ENCODE measurements at regions not wholly inside any gene's neighbourhood (a gene's known extent, or its start where the extent isn't known, plus 50 kb on each side); places are given as distances from the start of the nearest gene placed in this dataset.
"Not testable (repeated sequence)": the region's sequence is repeated elsewhere in the genome, so short reads cannot be mapped to it uniquely, and the experiment has no call there.

DNA sequence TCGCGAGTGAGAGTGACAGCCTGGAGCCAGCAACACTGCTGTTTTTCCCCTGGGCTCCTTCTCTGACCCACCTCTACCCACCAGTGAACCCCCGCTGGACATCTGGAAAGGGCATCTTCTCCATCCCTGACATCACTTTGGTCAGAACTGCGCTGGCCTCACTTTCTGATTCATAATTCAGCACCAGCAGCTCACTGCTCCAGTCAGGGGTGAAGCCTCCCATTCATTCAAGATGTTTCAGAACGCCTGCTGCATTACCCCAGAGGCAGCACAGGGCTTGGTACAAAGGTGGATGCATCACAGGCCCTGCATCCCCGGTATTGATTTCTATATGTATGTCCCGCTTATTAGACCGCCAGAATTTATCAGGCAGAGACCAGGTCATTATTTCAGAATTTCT lies 182.8 kb upstream of the TSHZ3 start:
- DNase-seq, result no peak

DNA sequence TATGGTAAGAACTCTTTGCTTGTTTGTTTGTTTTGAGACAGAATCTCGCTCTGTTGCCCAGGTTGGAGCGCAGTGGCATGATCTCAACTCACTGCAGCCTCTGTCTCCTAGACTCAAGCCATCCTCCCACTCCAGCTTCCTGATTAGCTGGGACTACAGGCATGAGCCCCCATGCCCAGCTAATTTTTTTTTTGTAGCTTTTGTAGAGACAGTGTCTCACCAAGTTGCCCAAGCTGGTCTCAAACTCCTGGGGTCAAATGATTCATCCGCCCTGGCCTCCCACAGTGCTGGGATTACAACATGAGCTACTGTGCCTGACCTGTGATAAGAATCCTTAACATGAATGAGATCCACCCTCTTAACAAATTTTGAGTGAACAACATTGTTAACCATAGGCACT lies 183.9 kb upstream of the TSHZ3 start:
- no peak for DNase-seq

GRCh38 chr19:31534231-31534630 lies 185.0 kb upstream of the TSHZ3 start:
- no peak for DNase-seq

- DNase-seq, result no peak
Observed at GRCh38 chr19:31534786-31535657, 185.8 kb upstream of the TSHZ3 start.

- DNase-seq, result no peak
Observed at GRCh38 chr19:31535691-31536460, 186.6 kb upstream of the TSHZ3 start.

GRCh38 chr19:31537136-31537535 lies 187.9 kb upstream of the TSHZ3 start:
- DNase-seq, result no peak

GRCh38 chr19:31537902-31538301 lies 188.7 kb upstream of the TSHZ3 start:
- not testable (repeated sequence) for DNase-seq

DNA sequence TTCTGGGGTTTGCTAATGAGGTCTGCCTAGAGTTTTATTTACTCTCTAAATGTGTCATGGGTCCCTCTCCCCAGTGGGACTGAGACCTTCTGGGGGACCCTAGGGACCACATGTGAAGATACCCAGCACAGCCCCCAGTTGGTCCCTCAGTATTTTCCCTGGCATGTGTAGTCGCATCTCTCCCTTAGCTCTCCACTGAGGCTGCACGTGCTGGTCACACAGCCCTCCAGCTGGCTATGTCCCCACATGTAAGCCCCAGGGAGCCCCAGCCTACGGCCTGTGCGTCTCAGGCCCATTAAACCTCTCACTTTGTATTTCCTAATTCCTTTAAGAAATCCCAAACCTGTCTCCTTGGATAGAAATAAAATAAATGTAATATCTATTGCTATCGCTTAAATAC lies 189.6 kb upstream of the TSHZ3 start:
- no peak for DNase-seq

GRCh38 chr19:31539386-31539785 lies 190.2 kb upstream of the TSHZ3 start:
- no peak for DNase-seq

DNA sequence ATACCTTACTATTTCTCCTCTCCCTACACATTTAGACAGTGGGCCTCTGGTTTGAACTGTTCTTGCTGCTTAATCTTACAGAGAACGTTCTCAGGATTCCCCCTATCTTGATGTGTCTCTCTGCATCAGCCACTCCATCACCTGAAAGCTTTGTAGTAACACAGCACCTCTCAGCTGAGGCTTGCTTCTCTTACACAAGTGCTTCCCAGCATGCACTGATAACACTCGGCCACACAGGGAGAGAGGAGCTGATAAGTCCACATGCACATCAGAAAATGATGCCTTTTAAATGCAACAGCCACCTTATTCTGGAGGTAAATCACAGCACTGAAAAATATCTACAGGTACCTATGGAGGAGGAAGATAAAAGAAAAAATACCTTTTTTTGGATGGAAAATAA lies 192.2 kb upstream of the TSHZ3 start:
- DNase-seq, result no peak

- DNase-seq, result no peak
Observed at GRCh38 chr19:31543456-31543855, 194.2 kb upstream of the TSHZ3 start.

DNA sequence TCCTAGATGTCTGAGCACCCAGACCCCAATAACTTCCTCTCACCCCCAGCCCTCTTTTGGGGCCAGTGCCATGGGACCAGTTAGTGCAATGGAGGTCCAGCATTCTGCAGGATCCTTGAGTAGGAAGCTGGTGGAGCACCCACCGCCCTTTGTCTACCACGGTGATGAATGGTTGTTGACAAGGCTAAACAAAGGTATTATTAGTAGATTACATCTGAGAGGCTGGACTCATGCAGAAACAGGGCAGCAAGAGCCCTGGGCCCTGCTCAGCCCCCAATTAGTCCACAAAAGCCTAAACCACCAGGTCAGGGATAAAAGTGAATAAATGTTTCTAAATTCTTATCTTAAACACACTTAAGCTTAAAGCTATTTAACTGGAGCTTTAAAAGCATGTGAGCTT lies 196.5 kb upstream of the TSHZ3 start:
- DNase-seq, result no peak

DNA sequence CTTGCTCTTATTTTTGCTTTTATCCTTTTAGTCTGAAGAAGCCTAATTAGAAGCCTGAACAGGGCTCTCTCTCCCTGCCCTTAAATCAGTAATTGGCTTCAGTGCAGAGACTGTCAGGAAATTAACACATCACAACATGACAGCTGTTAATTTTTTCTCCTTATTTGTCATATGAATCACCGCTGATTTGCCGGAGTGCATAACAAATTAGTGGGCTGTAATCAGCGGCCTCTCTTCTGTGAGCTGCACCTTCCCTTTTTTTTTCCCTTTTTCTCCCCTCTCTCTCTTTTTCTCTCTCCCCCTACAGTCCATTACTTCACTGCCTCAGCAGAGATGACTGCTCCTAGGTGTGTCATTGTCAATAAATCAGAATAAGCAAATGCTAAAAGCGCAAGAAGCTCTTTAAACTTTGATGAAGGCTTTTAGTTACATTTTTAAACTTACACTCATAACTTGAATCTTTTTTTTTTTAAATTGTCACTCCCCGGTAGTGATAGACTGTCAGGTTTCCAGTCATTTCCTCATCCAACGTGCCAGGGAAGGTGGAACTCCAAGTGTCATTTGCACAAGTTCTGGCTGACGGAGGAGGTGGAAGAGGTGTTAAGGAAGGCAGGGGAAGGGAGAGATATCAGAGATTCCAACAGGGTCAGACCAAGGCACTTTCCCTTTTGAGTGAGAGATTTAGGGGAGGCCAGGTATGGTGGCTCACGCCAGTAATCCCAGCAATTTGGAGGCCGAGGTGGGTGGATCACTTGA lies 197.1 kb upstream of the TSHZ3 start:
- DNase-seq, result no peak

- peak; percentile 32 for DNase-seq
Observed at GRCh38 chr19:31548941-31549340, 199.7 kb upstream of the TSHZ3 start.

- DNase-seq, result no peak
Observed at GRCh38 chr19:31553112-31553845, 204.0 kb upstream of the TSHZ3 start.

DNA sequence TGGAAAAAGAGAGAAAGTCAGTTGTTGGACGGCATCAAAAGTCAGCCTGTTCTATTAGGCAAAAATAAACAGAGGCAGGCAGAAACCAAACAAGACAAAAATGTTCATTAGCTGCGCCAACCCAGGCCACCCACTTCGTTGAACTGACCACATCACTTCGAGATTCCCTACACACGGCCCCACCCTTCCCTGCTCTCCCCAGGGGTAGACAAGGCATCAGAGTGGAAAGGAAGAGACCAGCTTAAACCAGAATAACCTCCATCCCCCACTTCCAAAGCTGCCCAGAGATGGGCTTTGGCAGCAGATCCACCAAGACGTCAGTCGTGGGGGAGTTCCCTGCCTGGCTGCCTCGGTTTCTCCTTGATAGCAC lies 204.6 kb upstream of the TSHZ3 start:
- no peak for DNase-seq

DNA sequence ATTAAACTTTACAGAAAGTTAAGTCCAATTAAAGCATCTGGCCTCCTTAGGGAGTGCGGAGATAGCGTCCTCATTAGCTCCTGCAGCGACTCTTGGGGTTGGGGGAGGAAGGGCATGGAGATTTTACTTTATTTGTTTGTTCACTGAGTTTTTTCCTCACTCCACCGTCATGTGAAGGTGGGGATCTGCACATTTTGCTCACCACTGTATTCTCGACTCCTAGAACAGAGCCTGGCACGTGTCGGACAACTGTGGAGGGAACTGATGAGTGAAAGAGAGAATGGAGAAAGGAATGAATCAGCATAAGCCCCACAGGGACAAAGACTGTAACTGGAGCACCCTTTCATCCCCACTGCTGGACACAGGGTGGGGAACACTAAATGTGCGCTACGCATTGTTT lies 205.1 kb upstream of the TSHZ3 start:
- DNase-seq, result no peak

- no peak for DNase-seq
Observed at GRCh38 chr19:31555634-31556215, 206.5 kb upstream of the TSHZ3 start.

DNA sequence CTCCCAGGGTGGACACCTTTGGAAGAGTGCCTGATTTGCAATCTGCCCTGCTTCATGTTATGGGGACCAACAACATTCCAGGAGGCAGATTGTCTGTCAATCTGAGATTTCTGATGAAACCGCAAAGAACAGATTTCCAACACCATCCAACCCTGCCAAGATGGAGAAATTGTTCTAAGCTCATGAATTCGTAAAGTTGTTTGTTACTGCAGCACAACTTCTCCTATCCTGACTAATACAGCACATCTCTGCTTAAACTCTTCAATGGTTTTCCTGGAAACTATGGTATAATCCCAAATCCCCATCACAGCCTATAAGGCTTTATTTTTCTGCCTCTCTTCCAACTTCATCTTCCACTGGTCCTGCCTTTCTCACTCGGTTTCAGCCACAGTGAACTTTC lies 210.3 kb upstream of the TSHZ3 start:
- no peak for DNase-seq

DNA sequence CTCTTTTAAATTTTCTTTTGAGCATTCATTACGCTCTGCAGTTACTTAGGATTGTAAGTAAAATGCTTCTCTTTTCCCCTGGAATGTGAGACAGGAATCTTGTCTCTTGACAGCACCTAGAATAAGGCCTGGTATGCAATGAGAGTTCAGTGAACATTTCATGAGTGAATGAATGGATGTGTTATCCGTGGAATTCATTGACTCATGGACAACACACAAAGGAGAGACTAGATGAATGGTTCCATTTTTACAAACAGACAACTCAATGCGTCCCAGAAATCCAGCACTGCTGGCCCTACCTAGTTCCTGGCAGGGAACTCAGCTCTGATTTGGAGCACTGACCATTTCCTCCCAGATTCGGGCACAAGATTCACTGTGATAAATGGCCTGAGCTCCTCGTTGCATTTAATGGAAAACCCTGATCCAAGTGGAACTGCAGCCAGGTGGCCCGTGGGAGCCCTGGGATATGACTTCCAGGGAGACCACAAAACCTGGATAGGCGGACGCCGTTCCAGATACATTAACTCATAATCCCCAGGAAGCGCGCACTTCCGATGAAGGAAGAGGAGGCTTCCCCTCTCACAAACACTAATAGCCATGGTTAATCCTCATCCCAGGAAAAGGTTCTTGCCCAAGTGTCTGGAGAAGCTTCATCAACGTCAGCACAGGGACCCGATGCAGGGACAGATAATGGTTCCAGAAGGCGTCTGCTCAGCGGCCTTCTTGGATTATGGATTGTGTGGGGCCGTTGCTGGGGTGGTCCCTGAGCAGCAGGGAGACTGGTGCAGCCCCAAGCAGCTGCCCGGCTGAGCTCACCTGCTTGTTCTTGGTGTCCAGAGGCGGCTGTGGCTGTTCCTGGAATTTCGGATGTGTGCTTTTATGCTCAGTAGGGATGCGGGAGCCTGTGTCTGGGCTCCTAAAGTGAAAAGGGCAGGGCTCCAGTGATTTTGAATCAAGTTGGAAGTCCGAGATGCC lies 211.1 kb upstream of the TSHZ3 start:
- peak; percentile 53 for DNase-seq

- no peak for DNase-seq
Observed at GRCh38 chr19:31562966-31563612, 213.9 kb upstream of the TSHZ3 start.

Data from fibroblast of upper back skin (primary cell).